Testis (tissue), 2 donors: ENCODE measurements at regions not wholly inside any gene's neighbourhood (a gene's known extent, or its start where the extent isn't known, plus 50 kb on each side); places are given as distances from the start of the nearest gene placed in this dataset.
"Not testable (repeated sequence)": the region's sequence is repeated elsewhere in the genome, so short reads cannot be mapped to it uniquely, and the experiment has no call there.

Source experiments
- POLR2A ChIP-seq: fragments of 450-650 bp; IDR thresholded peaks from one replicate; pipeline ENCODE4 v1.6.1; 2017; ENCODE audit warnings: antibody characterized with exemption, mild to moderate bottlenecking, moderate library complexity
- TF ChIP-seq, protein P1 (sequence below), 3 experiments: fragments of 450-650 bp in 2 of 3; fragments of 200-600 bp in 1 of 3; sonication (generic) in 1 of 3; IDR thresholded peaks; one replicate each; pipeline ENCODE4 v1.5.1; 2016 to 2019; ENCODE audit warnings: antibody characterized with exemption in 3 of 3, mild to moderate bottlenecking in 2 of 3, moderate library complexity in 1 of 3

- TF ChIP-seq, protein P1, sequence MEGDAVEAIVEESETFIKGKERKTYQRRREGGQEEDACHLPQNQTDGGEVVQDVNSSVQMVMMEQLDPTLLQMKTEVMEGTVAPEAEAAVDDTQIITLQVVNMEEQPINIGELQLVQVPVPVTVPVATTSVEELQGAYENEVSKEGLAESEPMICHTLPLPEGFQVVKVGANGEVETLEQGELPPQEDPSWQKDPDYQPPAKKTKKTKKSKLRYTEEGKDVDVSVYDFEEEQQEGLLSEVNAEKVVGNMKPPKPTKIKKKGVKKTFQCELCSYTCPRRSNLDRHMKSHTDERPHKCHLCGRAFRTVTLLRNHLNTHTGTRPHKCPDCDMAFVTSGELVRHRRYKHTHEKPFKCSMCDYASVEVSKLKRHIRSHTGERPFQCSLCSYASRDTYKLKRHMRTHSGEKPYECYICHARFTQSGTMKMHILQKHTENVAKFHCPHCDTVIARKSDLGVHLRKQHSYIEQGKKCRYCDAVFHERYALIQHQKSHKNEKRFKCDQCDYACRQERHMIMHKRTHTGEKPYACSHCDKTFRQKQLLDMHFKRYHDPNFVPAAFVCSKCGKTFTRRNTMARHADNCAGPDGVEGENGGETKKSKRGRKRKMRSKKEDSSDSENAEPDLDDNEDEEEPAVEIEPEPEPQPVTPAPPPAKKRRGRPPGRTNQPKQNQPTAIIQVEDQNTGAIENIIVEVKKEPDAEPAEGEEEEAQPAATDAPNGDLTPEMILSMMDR (IDR thresholded peaks at IDR 0.05), result not testable (repeated sequence)
- TF ChIP-seq POLR2A, result not testable (repeated sequence)
Measured at GRCh38 chr16:15297104-15297503, 81.0 kb downstream of the NPIPA5 start.
